Transverse colon (tissue), 4 donors: ENCODE measurements at regions not wholly inside any gene's neighbourhood (a gene's known extent, or its start where the extent isn't known, plus 50 kb on each side); places are given as distances from the start of the nearest gene placed in this dataset.

Experiments used
- EP300 ChIP-seq: sonication (generic); formaldehyde crosslinking; IDR thresholded peaks from one replicate; pipeline ENCODE4 v1.6.1; 2017; ENCODE audit warnings: antibody characterized with exemption, low read depth
- POLR2A ChIP-seq: fragments of 450-650 bp; IDR thresholded peaks from one replicate; pipeline ENCODE4 v1.6.1; 2016; ENCODE audit warnings: antibody characterized with exemption, mild to moderate bottlenecking, moderate library complexity
- POLR2AphosphoS5 ChIP-seq, 3 donors: sonication (generic); formaldehyde crosslinking; IDR thresholded peaks; one replicate each; pipeline ENCODE4 v1.6.1; 2016; ENCODE audit warnings: antibody characterized with exemption in 3 of 3
- TF ChIP-seq, protein P1 (sequence below), 5 experiments: fragments of 200-600 bp in 3 of 5; fragments of 450-650 bp in 2 of 5; sonication (generic) in 3 of 5; IDR thresholded peaks; 1 replicate in 2 of 5; 2 replicates in 3 of 5; pipeline ENCODE4 v1.5.1; 2016 to 2017; ENCODE audit warnings: antibody characterized with exemption in 5 of 5, inconsistent platforms in 3 of 5, mild to moderate bottlenecking in 2 of 5, moderate library complexity in 1 of 5

DNA sequence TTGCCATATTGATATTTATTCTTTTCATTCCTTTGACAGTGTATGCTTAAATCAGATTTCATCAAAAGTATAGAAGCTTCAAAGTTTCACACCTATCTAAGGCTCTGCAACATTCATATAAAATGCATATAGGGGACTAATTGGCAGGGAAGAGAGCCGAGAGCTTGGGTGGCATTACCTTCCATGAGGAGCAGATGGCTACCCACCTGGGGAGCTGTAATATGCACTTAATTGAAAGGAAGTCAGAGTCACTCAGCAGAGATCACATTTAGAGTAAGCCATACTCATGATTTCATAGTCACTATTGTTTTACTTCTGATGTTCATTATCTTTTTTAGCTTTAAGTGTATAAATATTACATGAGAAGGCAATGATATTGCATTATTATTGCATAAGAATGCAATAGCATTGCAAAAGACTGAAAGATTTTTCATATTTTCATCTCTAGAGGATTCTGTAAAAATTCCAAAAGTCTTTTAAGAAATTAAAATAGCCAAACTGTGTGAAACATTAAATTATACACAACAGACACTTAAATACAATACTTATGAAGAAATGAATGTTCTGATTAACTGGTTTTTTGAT, 1305.2 kb downstream of the EPHA7 start:
- TF ChIP-seq, protein P1, sequence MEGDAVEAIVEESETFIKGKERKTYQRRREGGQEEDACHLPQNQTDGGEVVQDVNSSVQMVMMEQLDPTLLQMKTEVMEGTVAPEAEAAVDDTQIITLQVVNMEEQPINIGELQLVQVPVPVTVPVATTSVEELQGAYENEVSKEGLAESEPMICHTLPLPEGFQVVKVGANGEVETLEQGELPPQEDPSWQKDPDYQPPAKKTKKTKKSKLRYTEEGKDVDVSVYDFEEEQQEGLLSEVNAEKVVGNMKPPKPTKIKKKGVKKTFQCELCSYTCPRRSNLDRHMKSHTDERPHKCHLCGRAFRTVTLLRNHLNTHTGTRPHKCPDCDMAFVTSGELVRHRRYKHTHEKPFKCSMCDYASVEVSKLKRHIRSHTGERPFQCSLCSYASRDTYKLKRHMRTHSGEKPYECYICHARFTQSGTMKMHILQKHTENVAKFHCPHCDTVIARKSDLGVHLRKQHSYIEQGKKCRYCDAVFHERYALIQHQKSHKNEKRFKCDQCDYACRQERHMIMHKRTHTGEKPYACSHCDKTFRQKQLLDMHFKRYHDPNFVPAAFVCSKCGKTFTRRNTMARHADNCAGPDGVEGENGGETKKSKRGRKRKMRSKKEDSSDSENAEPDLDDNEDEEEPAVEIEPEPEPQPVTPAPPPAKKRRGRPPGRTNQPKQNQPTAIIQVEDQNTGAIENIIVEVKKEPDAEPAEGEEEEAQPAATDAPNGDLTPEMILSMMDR (IDR thresholded peaks at IDR 0.05): no peak
- TF ChIP-seq POLR2A: no peak
- no peak for TF ChIP-seq EP300
- TF ChIP-seq POLR2AphosphoS5 (IDR thresholded peaks at IDR 0.05): no peak
